ENCODE measurements at regions not wholly inside any gene's neighbourhood (a gene's known extent, or its start where the extent isn't known, plus 50 kb on each side); places are given as distances from the start of the nearest gene placed in this dataset.
A peak's percentile ranks its signal among the peaks of the same experiment; 100 is the strongest.

DNA sequence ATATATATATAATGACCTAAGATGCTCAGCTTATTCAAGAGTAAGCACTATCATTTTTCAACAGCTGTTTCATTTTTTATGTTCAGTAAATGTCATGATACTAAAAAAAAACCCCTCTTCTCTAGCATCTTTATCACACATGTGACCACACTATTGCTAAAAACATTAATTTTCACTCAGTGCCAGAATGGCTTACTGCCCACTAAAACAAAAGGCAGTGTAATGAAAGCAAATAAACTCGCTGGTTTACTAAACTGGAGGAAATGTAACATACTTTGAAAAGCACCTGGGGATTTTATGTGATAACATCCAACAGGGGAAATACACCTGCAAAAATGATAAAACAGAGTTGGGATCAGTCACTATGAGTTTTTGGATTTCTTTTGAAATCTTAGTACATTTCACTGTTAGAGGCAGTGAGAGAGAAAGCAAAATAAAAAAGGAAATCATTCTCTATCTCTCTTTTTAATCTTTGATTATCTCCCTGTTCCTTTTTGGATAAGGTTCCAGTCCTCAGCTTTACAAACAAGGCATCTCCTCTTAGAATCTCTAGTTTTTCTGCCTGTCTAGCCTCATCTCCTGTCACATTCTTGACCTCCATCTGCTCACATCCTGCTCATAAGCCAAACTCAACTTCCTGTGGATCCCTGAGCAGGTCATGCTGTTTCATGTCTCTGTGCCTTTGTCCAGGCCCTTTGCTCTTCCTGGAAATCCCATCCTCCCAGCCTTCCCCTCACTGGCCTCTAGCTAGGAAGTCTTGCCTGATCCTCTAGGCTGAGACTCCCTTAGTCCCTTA lies 338.0 kb downstream of the MAN2A1 start:
- TF ChIP-seq, protein P1, sequence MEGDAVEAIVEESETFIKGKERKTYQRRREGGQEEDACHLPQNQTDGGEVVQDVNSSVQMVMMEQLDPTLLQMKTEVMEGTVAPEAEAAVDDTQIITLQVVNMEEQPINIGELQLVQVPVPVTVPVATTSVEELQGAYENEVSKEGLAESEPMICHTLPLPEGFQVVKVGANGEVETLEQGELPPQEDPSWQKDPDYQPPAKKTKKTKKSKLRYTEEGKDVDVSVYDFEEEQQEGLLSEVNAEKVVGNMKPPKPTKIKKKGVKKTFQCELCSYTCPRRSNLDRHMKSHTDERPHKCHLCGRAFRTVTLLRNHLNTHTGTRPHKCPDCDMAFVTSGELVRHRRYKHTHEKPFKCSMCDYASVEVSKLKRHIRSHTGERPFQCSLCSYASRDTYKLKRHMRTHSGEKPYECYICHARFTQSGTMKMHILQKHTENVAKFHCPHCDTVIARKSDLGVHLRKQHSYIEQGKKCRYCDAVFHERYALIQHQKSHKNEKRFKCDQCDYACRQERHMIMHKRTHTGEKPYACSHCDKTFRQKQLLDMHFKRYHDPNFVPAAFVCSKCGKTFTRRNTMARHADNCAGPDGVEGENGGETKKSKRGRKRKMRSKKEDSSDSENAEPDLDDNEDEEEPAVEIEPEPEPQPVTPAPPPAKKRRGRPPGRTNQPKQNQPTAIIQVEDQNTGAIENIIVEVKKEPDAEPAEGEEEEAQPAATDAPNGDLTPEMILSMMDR (IDR thresholded peaks at IDR 0.05), result no peak
- WGBS (ENCODE audit: insufficient coverage), result 46% methylated on average over 1 of the region's 1 CpG
- H3K27ac ChIP-seq (ENCODE audit: low read length), result no peak overlapping the region
- no peak overlapping the region for H3K4me3 ChIP-seq (ENCODE audit: low read length)
- H3K36me3 ChIP-seq (ENCODE audit: control insufficient read depth, insufficient read depth, low read length), result no peaks in the 10 kb centered on the region
- no peaks in the 10 kb centered on the region for H3K27me3 ChIP-seq (ENCODE audit: control insufficient read depth, insufficient read depth, low read length)
- intact Hi-C loops (cut with micrococcal nuclease), result no loop called here
- ATAC-seq (no peak), DNase-seq (no peak)
- Mint-ChIP-seq H3K4me3 (no peak overlapping the region), H3K9me3 (no peaks in the 10 kb centered on the region), H3K36me3 (no peaks in the 10 kb centered on the region), H3K27me3 (ENCODE audit: low read depth in 2 of 2) (no peaks in the 10 kb centered on the region), H3K27ac (no peak overlapping the region), H3K4me1 (peaks cover 0 to 8% of the 10 kb centered on the region in 2 donors)
- H3K4me1 ChIP-seq (ENCODE audit: control insufficient read depth, insufficient read depth, low read length), result no peaks in the 10 kb centered on the region
- no peaks in the 10 kb centered on the region for H3K9me3 ChIP-seq (ENCODE audit: control insufficient read depth, insufficient read depth, low read length)

DNA sequence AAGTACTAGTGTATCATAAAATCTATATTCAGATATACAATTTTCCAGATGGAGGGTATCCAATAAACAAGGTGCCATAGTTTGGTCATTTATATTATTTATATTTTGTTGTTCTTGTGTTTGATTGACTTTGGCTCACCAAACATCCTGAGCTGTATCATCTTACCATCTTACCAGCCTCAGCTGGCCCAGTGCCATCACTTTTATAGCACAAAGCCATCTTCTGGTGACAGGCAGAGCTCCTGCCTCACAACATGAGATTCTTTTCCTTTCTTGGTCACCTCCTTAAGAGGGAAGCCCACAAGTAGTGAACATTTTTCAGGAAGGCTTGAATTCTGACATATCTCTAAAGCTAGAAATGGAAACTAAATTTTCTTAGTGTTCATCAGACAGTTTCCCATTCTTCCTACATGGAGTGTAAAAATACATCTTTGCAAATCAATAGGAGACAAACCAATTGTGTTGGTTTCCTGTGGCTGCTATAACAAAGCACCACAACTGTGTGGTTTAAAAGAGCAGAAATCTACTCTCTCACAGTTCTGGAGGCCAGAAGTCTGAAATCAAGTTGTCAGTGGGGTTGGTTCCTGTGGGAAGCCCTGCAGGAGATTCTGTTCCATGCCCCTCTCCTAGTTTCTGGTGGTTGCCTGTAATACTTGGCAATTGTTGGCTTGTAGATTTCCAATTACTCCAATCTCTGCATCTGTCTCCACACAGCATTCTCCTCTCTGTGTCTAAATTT lies 341.8 kb downstream of the MAN2A1 start:
- no peak overlapping the region for H3K27ac Mint-ChIP-seq
- DNase-seq (peak in 1 of 2 donors; percentile 59), ATAC-seq (no peak)
- TF ChIP-seq, protein P1 (IDR thresholded peaks at IDR 0.05), result no peak
- no peak overlapping the region for H3K4me3 ChIP-seq (ENCODE audit: low read length)
- no peaks in the 10 kb centered on the region for H3K36me3 Mint-ChIP-seq
- H3K27me3 Mint-ChIP-seq (ENCODE audit: low read depth in 2 of 2), result no peaks in the 10 kb centered on the region
- no peaks in the 10 kb centered on the region for H3K36me3 ChIP-seq (ENCODE audit: control insufficient read depth, insufficient read depth, low read length)
- H3K4me1 ChIP-seq (ENCODE audit: control insufficient read depth, insufficient read depth, low read length), result no peaks in the 10 kb centered on the region
- intact Hi-C loops (cut with micrococcal nuclease), result no loop called here
- H3K4me1 Mint-ChIP-seq, result peaks cover 0 to 8% of the 10 kb centered on the region in 2 donors
- H3K9me3 ChIP-seq (ENCODE audit: control insufficient read depth, insufficient read depth, low read length), result no peaks in the 10 kb centered on the region
- no peak overlapping the region for H3K4me3 Mint-ChIP-seq
- no peaks in the 10 kb centered on the region for H3K27me3 ChIP-seq (ENCODE audit: control insufficient read depth, insufficient read depth, low read length)
- H3K9me3 Mint-ChIP-seq, result no peaks in the 10 kb centered on the region
- no peak overlapping the region for H3K27ac ChIP-seq (ENCODE audit: low read length)

DNA sequence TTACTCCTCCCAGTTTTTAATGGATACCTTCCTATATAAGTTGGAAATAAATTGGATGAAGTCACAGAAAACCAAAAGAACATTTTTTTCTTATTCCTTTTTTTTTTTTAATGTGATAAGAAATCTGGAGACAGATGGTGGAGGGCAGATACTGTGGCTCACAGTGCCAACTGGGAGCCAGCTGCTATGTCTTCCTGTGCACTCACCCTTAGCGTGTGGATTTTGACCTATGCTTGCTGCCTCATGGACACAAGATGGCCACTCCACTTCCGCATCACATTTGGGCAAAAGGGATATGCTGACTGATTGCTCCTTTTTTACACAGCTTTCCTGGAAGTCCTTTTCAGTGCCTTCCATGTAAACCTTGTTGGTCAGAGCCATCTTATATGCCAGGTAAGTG lies 342.6 kb downstream of the MAN2A1 start:
- no peaks in the 10 kb centered on the region for H3K27me3 Mint-ChIP-seq (ENCODE audit: low read depth in 2 of 2)
- no peaks in the 10 kb centered on the region for H3K36me3 Mint-ChIP-seq
- Histone ChIP-seq H3K27ac (ENCODE audit: low read length) (no peak overlapping the region), H3K4me1 (ENCODE audit: control insufficient read depth, insufficient read depth, low read length) (no peaks in the 10 kb centered on the region), H3K27me3 (ENCODE audit: control insufficient read depth, insufficient read depth, low read length) (no peaks in the 10 kb centered on the region), H3K36me3 (ENCODE audit: control insufficient read depth, insufficient read depth, low read length) (no peaks in the 10 kb centered on the region), H3K4me3 (ENCODE audit: low read length) (no peak overlapping the region), H3K9me3 (ENCODE audit: control insufficient read depth, insufficient read depth, low read length) (no peaks in the 10 kb centered on the region)
- H3K4me1 Mint-ChIP-seq, result peaks cover 0 to 8% of the 10 kb centered on the region in 2 donors
- TF ChIP-seq, protein P1 (IDR thresholded peaks at IDR 0.05), result no peak
- DNase-seq, result no peak
- ATAC-seq, result no peak
- intact Hi-C loops (cut with micrococcal nuclease), result no loop called here
- H3K9me3 Mint-ChIP-seq, result no peaks in the 10 kb centered on the region
- no peak overlapping the region for H3K27ac Mint-ChIP-seq
- no peak overlapping the region for H3K4me3 Mint-ChIP-seq
- 86% methylated on average over 2 of the region's 2 CpGs for WGBS (ENCODE audit: insufficient coverage)

Data from natural killer cell (primary cell).